ENCODE measurements at regions not wholly inside any gene's neighbourhood (a gene's known extent, or its start where the extent isn't known, plus 50 kb on each side); places are given as distances from the start of the nearest gene placed in this dataset.
"Not testable (repeated sequence)": the region's sequence is repeated elsewhere in the genome, so short reads cannot be mapped to it uniquely, and the experiment has no call there.

DNA sequence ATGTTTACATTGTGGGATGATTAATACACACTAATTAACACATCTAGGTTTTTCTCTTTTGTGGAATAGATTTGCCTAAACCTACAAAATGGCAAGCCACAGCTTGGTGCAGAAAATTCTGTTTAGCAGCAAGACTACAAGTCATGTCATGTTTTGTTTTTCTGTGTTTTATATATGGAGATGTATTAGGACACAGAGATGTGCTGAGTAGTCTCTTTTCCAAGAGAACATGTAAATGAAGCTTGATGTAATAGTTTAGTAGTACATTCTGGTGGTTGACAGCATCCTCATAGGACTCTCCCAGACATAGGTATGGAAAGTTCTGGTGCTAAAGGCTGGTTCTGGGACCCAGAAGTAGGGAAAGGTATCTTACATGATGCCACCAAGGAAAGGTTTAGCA is 1345.4 kb downstream of the CDH11 start:
- DNase-seq (ENCODE audit: insufficient read length, low spot score, missing footprints) = no peak
- no peak overlapping the region for H3K4me2 ChIP-seq (ENCODE audit: insufficient read depth, low read length)
- H3K79me2 ChIP-seq (ENCODE audit: insufficient read depth, low read length) = no peaks in the 10 kb centered on the region
- no peaks in the 10 kb centered on the region for H4K20me1 ChIP-seq (ENCODE audit: insufficient read depth, low read length)
- H3K4me1 ChIP-seq (ENCODE audit: insufficient read depth, low read length) = no peaks in the 10 kb centered on the region
- H3K27me3 ChIP-seq (ENCODE audit: insufficient read depth, low read length) = no peaks in the 10 kb centered on the region
- TF ChIP-seq, protein P1, sequence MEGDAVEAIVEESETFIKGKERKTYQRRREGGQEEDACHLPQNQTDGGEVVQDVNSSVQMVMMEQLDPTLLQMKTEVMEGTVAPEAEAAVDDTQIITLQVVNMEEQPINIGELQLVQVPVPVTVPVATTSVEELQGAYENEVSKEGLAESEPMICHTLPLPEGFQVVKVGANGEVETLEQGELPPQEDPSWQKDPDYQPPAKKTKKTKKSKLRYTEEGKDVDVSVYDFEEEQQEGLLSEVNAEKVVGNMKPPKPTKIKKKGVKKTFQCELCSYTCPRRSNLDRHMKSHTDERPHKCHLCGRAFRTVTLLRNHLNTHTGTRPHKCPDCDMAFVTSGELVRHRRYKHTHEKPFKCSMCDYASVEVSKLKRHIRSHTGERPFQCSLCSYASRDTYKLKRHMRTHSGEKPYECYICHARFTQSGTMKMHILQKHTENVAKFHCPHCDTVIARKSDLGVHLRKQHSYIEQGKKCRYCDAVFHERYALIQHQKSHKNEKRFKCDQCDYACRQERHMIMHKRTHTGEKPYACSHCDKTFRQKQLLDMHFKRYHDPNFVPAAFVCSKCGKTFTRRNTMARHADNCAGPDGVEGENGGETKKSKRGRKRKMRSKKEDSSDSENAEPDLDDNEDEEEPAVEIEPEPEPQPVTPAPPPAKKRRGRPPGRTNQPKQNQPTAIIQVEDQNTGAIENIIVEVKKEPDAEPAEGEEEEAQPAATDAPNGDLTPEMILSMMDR (IDR thresholded peaks at IDR 0.05; ENCODE audit: extremely low read depth, low read depth, low read length) = no peak
- no peak overlapping the region for H2AFZ ChIP-seq (ENCODE audit: low read length)
- H3K36me3 ChIP-seq (ENCODE audit: insufficient read depth, low read length) = no peaks in the 10 kb centered on the region
- H3K27ac ChIP-seq (ENCODE audit: low read depth, low read length) = no peak overlapping the region
- H3K4me3 ChIP-seq (ENCODE audit: insufficient read depth, low read length) = no peak overlapping the region
- no peaks in the 10 kb centered on the region for H3K9me3 ChIP-seq (ENCODE audit: low read depth, low read length)

DNA sequence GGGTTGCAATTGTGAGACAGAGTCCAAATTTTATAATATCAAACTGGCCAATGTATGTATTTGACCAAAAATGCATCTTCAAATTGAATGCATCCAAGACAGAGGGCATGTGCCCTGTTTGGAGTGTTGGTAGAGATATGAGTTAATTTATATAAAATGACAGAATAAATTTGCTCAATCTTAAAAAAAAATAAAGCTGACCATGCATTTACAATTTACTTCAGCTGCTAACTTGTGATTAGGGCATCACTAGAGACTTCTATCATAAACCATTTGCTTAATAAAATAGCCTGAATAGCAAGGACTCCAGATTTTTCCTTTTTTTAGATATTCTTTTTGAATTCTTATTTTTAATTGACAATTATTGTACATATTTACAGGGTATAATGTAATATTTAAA is 1345.8 kb downstream of the CDH11 start:
- Histone ChIP-seq H3K27me3 (ENCODE audit: insufficient read depth, low read length) (no peaks in the 10 kb centered on the region), H3K36me3 (ENCODE audit: insufficient read depth, low read length) (no peaks in the 10 kb centered on the region), H4K20me1 (ENCODE audit: insufficient read depth, low read length) (no peaks in the 10 kb centered on the region), H3K79me2 (ENCODE audit: insufficient read depth, low read length) (no peaks in the 10 kb centered on the region), H3K27ac (ENCODE audit: low read depth, low read length) (no peak overlapping the region), H3K4me1 (ENCODE audit: insufficient read depth, low read length) (no peaks in the 10 kb centered on the region), H2AFZ (ENCODE audit: low read length) (no peak overlapping the region), H3K9me3 (ENCODE audit: low read depth, low read length) (no peaks in the 10 kb centered on the region), H3K4me2 (ENCODE audit: insufficient read depth, low read length) (no peak overlapping the region), H3K4me3 (ENCODE audit: insufficient read depth, low read length) (no peak overlapping the region)
- no peak for DNase-seq (ENCODE audit: insufficient read length, low spot score, missing footprints)
- TF ChIP-seq, protein P1 (IDR thresholded peaks at IDR 0.05; ENCODE audit: extremely low read depth, low read depth, low read length) = no peak

DNA sequence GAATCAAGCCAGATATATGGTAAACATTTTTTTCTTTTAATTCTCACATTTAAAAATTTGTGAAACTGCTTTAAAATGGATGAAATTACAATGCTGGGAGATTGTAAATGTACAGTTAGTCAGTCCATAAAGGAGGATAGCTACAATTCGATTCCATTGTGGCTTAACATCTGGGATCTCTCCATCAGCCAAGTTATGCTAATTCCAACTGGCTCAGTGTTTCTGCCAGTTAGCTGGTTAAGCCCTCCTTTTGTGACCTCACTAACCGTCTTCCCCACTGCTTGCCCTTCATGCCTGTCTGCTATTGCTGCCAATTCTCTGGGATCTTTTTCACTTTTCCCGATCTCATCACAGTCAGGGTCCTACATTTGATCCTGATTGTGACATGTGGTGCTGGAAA is 1347.6 kb downstream of the CDH11 start:
- TF ChIP-seq, protein P1 (IDR thresholded peaks at IDR 0.05; ENCODE audit: extremely low read depth, low read depth, low read length) = no peak
- H3K4me1 ChIP-seq (ENCODE audit: insufficient read depth, low read length) = no peaks in the 10 kb centered on the region
- H3K36me3 ChIP-seq (ENCODE audit: insufficient read depth, low read length) = no peaks in the 10 kb centered on the region
- no peaks in the 10 kb centered on the region for H3K27me3 ChIP-seq (ENCODE audit: insufficient read depth, low read length)
- no peak for DNase-seq (ENCODE audit: insufficient read length, low spot score, missing footprints)
- no peak overlapping the region for H3K27ac ChIP-seq (ENCODE audit: low read depth, low read length)
- H2AFZ ChIP-seq (ENCODE audit: low read length) = no peak overlapping the region
- H3K9me3 ChIP-seq (ENCODE audit: low read depth, low read length) = no peaks in the 10 kb centered on the region
- no peaks in the 10 kb centered on the region for H4K20me1 ChIP-seq (ENCODE audit: insufficient read depth, low read length)
- no peak overlapping the region for H3K4me2 ChIP-seq (ENCODE audit: insufficient read depth, low read length)
- no peak overlapping the region for H3K4me3 ChIP-seq (ENCODE audit: insufficient read depth, low read length)
- H3K79me2 ChIP-seq (ENCODE audit: insufficient read depth, low read length) = no peaks in the 10 kb centered on the region

DNA sequence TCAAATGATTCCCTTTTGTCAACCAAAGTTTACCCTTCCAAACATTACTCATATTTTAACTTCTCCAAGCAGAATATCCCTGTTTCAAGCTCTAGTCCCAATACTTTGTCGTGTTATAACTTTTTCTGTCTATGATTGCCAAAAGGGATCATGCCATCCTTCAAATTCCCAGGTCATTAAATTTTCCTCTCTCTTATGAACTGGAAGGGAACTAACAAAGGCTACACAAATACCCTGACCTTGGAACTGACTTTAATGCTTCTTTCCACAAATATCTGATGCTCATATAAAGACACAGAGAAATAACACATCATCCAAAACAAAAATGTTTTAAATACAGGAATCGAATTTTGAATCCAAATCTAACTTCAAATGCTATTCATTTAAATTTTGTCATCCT is 1352.7 kb downstream of the CDH11 start:
- no peaks in the 10 kb centered on the region for H3K27me3 ChIP-seq (ENCODE audit: insufficient read depth, low read length)
- no peaks in the 10 kb centered on the region for H3K79me2 ChIP-seq (ENCODE audit: insufficient read depth, low read length)
- no peaks in the 10 kb centered on the region for H3K4me1 ChIP-seq (ENCODE audit: insufficient read depth, low read length)
- no peak for DNase-seq (ENCODE audit: insufficient read length, low spot score, missing footprints)
- no peak overlapping the region for H3K4me3 ChIP-seq (ENCODE audit: insufficient read depth, low read length)
- H2AFZ ChIP-seq (ENCODE audit: low read length) = no peak overlapping the region
- TF ChIP-seq, protein P1 (IDR thresholded peaks at IDR 0.05; ENCODE audit: extremely low read depth, low read depth, low read length) = no peak
- H3K9me3 ChIP-seq (ENCODE audit: low read depth, low read length) = no peaks in the 10 kb centered on the region
- no peak overlapping the region for H3K27ac ChIP-seq (ENCODE audit: low read depth, low read length)
- no peaks in the 10 kb centered on the region for H4K20me1 ChIP-seq (ENCODE audit: insufficient read depth, low read length)
- no peak overlapping the region for H3K4me2 ChIP-seq (ENCODE audit: insufficient read depth, low read length)
- no peaks in the 10 kb centered on the region for H3K36me3 ChIP-seq (ENCODE audit: insufficient read depth, low read length)

DNA sequence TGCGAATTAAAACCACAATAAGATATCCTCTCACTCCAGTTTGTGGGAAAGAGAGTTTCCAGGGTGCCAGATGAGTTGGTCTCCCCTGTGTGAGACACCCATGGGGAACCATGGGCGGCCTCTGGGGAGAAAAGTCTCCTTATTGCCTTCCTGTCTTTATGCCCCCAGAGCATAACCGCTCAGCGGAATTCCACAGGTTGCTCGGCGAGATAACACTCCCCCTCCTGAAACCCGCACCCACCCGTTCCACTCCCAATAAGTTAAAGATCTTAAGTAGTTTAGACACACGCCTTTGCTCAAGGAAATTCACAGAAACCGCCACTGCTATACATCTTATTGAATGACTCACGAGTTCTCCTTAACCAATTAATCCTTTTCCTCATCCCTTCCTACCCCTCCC is 1361.6 kb downstream of the CDH11 start:
- not testable (repeated sequence) for H2AFZ ChIP-seq (ENCODE audit: low read length); H3K4me2 ChIP-seq (ENCODE audit: insufficient read depth, low read length); H3K36me3 ChIP-seq (ENCODE audit: insufficient read depth, low read length); H4K20me1 ChIP-seq (ENCODE audit: insufficient read depth, low read length); H3K27ac ChIP-seq (ENCODE audit: low read depth, low read length); H3K4me1 ChIP-seq (ENCODE audit: insufficient read depth, low read length); H3K4me3 ChIP-seq (ENCODE audit: insufficient read depth, low read length); H3K79me2 ChIP-seq (ENCODE audit: insufficient read depth, low read length); H3K27me3 ChIP-seq (ENCODE audit: insufficient read depth, low read length); H3K9me3 ChIP-seq (ENCODE audit: low read depth, low read length); DNase-seq (ENCODE audit: insufficient read length, low spot score, missing footprints)

All from osteoblast (primary cell).